ENCODE measurements at regions not wholly inside any gene's neighbourhood (a gene's known extent, or its start where the extent isn't known, plus 50 kb on each side); places are given as distances from the start of the nearest gene placed in this dataset.

DNA sequence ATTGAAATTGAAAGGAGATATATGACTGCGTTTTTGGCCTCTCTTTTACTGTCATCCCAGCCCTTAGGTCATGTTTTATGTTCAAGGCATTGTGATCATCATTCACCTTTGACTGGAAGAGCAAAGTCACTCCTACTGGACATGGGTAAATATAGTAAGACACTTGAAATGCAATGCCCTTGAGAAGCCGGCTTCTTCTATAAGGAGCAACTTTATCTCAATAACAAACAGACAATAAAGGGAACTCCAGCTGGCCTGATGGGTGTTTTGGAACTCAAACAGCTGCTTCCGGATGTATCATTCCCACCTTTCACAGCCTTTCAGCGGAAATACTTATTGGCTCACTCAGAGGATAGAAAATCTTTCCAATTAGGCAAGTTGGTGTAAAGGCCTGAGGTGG is 65.1 kb upstream of the C4orf54 start:
- Histone ChIP-seq H3K27me3 (replicated peaks; ENCODE audit: insufficient read depth) (no peaks in the 10 kb centered on the region), H3K4me1 (ENCODE audit: control insufficient read depth in 1 of 2, low read depth in 2 of 2) (peaks cover 9 to 26% of the 10 kb centered on the region in 2 donors), H3K27ac (peak overlapping the region in 1 of 2 donors; percentile 32), H3K36me3 (no peaks in the 10 kb centered on the region), H3K4me3 (no peak overlapping the region), H3K9me3 (no peaks in the 10 kb centered on the region)
- ATAC-seq (ENCODE audit: insufficient number of reproducible peaks, low FRiP score, low read depth) (no peak), DNase-seq (ENCODE audit: low spot score) (no peak)
- TF ChIP-seq, protein P1, sequence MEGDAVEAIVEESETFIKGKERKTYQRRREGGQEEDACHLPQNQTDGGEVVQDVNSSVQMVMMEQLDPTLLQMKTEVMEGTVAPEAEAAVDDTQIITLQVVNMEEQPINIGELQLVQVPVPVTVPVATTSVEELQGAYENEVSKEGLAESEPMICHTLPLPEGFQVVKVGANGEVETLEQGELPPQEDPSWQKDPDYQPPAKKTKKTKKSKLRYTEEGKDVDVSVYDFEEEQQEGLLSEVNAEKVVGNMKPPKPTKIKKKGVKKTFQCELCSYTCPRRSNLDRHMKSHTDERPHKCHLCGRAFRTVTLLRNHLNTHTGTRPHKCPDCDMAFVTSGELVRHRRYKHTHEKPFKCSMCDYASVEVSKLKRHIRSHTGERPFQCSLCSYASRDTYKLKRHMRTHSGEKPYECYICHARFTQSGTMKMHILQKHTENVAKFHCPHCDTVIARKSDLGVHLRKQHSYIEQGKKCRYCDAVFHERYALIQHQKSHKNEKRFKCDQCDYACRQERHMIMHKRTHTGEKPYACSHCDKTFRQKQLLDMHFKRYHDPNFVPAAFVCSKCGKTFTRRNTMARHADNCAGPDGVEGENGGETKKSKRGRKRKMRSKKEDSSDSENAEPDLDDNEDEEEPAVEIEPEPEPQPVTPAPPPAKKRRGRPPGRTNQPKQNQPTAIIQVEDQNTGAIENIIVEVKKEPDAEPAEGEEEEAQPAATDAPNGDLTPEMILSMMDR (IDR thresholded peaks at IDR 0.05), result no peak

DNA sequence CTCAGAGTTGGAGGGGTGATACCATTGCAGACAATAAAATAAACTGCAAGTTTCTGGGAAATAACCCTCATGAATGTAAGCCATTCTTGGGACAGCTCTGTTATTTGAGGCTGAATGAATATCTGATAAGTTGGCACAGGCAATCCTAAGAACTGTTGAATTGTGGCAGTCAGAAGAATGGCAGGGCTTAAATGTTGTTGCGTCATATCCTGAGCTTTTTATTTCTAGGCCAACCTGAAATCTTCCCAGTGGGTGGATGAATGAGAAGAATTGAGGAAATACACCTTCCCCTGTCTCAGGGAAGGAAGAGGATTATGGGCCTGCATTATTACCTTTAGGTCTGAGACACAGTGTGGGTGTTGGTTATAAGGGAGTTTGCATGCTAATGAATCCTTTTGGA is 64.4 kb upstream of the C4orf54 start:
- Histone ChIP-seq H3K4me3 (no peak overlapping the region), H3K27ac (no peak overlapping the region), H3K27me3 (replicated peaks; ENCODE audit: insufficient read depth) (no peaks in the 10 kb centered on the region), H3K9me3 (no peaks in the 10 kb centered on the region), H3K36me3 (no peaks in the 10 kb centered on the region), H3K4me1 (ENCODE audit: control insufficient read depth in 1 of 2, low read depth in 2 of 2) (peaks cover 9 to 26% of the 10 kb centered on the region in 2 donors)
- TF ChIP-seq, protein P1 (IDR thresholded peaks at IDR 0.05), result no peak
- ATAC-seq (ENCODE audit: insufficient number of reproducible peaks, low FRiP score, low read depth), result no peak
- DNase-seq (ENCODE audit: low spot score), result no peak

DNA sequence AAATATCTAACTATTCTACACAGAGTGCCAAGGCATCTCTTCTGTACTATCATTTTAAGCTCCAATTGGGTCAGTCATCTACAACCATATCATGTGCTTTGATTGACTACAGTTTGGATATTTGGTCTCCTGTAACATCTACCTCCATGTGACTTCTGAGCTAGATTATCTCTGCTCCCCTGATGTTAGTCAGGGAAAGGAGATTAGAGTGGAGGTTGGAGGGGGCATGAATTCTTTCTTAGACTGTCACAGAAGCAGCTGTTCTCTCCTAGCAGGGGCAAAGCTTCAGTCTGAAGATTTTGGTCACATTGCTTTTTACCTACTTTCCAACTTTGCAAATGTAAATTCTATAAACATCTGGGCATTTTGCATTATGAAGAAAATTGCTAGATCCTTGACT is 62.6 kb upstream of the C4orf54 start:
- ATAC-seq (ENCODE audit: insufficient number of reproducible peaks, low FRiP score, low read depth), result no peak
- Histone ChIP-seq H3K4me3 (no peak overlapping the region), H3K36me3 (no peaks in the 10 kb centered on the region), H3K27me3 (replicated peaks; ENCODE audit: insufficient read depth) (no peaks in the 10 kb centered on the region), H3K27ac (no peak overlapping the region), H3K4me1 (ENCODE audit: control insufficient read depth in 1 of 2, low read depth in 2 of 2) (peaks cover 9 to 26% of the 10 kb centered on the region in 2 donors), H3K9me3 (no peaks in the 10 kb centered on the region)
- TF ChIP-seq, protein P1 (IDR thresholded peaks at IDR 0.05), result no peak
- DNase-seq (ENCODE audit: low spot score), result no peak

DNA sequence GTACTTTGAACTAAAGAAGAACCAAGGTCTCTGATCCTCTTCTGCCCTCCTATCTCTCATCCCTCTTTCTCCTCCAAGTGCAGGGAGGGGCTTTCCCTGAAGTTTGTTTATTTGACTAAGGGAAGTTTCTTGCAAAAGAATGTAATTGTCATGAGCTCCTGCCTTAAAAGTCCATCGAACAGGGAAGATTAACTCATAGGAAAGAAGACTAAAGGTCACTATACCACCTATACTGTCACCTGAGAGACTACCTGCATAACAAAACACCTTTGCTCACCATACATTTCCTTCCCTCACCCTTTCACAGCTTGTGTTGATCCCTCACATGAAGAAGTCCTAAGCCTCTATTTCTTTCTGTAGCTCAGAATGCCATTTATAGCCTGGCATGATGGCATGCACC is 59.4 kb upstream of the C4orf54 start:
- H3K36me3 ChIP-seq, result no peaks in the 10 kb centered on the region
- DNase-seq (ENCODE audit: low spot score), result no peak
- no peak for ATAC-seq (ENCODE audit: insufficient number of reproducible peaks, low FRiP score, low read depth)
- peaks cover 0 to 5% of the 10 kb centered on the region in 2 donors for H3K4me1 ChIP-seq (ENCODE audit: control insufficient read depth in 1 of 2, low read depth in 2 of 2)
- H3K4me3 ChIP-seq, result no peak overlapping the region
- no peak overlapping the region for H3K27ac ChIP-seq
- H3K9me3 ChIP-seq, result no peaks in the 10 kb centered on the region
- TF ChIP-seq, protein P1 (IDR thresholded peaks at IDR 0.05), result no peak
- no peaks in the 10 kb centered on the region for H3K27me3 ChIP-seq (replicated peaks; ENCODE audit: insufficient read depth)

DNA sequence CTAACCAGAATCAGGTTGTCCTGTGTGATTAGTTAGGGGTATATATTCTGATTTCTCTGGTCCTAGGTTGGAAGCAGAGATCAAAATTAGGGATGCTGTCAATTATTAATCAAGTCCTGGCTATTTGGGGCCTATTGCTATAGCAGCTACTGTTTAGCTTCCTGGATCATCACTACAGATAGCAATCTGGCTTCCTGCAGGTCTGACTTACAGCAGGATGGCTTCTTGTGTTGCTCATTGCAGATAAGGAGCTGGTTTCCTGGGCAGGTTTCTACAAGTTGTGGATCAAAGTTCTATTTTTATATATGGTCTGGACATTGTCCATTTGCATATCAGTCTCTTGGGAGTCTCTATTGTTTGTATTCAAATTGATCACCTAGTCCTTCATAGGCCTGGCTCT is 57.7 kb upstream of the C4orf54 start:
- ATAC-seq (ENCODE audit: insufficient number of reproducible peaks, low FRiP score, low read depth), result no peak

More for the DNA sequence above, 57.7 kb upstream of the C4orf54 start:
- Histone ChIP-seq H3K36me3 (no peaks in the 10 kb centered on the region), H3K4me3 (no peak overlapping the region), H3K27me3 (replicated peaks; ENCODE audit: insufficient read depth) (no peaks in the 10 kb centered on the region), H3K4me1 (ENCODE audit: control insufficient read depth in 1 of 2, low read depth in 2 of 2) (no peaks in the 10 kb centered on the region), H3K27ac (no peak overlapping the region), H3K9me3 (no peaks in the 10 kb centered on the region)
- no peak for DNase-seq (ENCODE audit: low spot score)
- TF ChIP-seq, protein P1 (IDR thresholded peaks at IDR 0.05), result no peak

All from thoracic aorta (tissue), 2 donors.